GM18498 (cell line): ENCODE measurements at regions not wholly inside any gene's neighbourhood (a gene's known extent, or its start where the extent isn't known, plus 50 kb on each side); places are given as distances from the start of the nearest gene placed in this dataset.

Experiments
- ATAC-seq: cut with Tn5 transposase; IDR thresholded peaks from one replicate; pipeline ENCODE4 v1.9.1; 2021; ENCODE audit warnings: mild to moderate bottlenecking, moderate library complexity; ENCODE audit not compliant: unreplicated experiment

GRCh38 chr4:187294861-187295260, 571.2 kb upstream of the FAT1 start:
- ATAC-seq, result no peak

DNA sequence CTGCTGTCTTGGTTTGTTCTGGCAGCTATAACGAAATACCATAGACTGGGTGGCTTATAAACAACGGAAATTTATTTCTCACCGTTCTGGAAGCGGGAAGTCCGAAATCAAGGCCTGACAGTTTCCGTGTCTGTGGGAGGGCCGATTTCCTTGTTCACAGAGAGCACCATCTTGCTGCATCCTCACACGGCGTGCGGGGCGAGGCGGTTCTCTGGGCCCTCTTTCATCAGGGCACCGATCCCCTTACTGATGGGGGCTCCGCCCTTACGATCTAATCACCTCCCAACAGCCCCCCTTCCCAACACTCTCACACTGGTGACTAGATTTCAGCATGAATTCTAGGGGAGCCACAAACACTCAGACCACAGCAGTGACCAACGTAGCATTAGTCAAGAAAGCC, 578.3 kb upstream of the FAT1 start:
- ATAC-seq, result no peak

DNA sequence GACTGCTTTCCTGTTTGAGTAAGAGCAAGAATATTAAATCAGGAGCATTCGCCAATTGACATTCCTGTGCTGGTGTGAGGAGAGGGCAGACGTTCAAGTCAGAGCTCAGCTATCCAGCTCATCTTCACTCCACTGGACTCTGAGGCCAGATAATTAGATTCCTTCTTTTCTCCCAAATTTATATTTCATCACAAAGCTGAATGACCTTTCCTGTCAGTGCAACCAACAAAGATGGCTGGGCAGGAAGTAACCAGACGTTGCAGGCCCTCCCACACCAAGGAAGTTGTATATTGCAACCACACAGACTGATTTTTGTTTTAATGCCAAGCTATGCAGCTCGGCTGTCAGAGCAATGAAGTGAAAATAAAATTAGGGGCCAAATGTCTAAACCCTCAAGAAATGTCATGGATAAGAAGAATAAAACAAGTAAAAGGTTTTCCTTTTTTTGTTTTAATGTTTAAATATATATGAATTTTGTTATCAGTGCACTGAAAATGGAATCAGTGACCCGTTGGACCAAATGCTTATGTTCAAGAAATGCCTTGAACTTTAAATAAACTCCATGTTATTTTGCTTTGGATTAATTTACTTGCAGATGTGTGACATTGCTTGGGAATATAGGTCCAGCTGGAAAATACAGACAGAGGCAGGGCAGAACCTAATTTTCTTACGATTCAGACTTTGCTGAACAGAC, 578.9 kb upstream of the FAT1 start:
- no peak for ATAC-seq

GRCh38 chr4:187304133-187304532, 580.5 kb upstream of the FAT1 start:
- no peak for ATAC-seq

DNA sequence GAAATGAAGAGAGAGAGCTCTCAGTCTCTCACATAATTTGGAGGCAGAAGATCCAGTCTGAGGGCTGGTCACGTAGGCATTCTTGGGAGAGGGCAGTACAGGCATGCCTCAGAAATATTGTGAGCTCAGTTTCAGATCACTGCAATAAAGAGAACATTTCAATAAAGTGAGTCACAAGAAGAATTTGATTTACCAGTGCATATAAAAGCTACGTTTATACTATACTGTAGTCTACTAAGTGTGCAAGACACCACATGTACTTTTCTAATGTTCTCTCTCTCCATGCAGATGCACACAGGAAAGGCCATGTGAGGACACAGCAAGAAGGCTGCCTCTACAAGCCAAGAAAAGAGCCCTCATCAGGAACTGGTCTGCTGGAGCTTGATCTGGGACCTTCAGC, 583.5 kb upstream of the FAT1 start:
- ATAC-seq, result no peak

GRCh38 chr4:187309456-187309855, 585.8 kb upstream of the FAT1 start:
- no peak for ATAC-seq

DNA sequence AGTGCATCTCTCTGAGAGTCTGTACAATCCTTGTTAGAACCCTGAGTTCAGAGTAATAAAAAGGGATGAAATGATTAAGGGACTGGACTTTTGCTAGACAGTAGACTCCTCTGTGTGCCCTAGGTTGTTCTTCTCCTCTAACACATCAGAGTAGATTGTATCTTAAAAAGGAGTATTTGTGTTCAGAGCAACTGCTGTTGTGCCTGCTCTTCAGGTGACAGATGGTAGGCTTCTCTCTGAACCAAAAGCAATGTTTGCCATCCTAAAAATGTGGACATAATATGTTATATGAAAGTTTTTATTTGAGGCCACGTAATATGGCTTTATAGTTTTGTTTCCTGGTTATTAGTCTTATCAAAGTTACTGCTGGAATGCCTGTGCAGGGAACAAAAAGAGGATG, 588.6 kb upstream of the FAT1 start:
- no peak for ATAC-seq

GRCh38 chr4:187317799-187318198, 594.1 kb upstream of the FAT1 start:
- ATAC-seq, result no peak

- no peak for ATAC-seq
Observed at GRCh38 chr4:187321711-187322110, 598.1 kb upstream of the FAT1 start.

DNA sequence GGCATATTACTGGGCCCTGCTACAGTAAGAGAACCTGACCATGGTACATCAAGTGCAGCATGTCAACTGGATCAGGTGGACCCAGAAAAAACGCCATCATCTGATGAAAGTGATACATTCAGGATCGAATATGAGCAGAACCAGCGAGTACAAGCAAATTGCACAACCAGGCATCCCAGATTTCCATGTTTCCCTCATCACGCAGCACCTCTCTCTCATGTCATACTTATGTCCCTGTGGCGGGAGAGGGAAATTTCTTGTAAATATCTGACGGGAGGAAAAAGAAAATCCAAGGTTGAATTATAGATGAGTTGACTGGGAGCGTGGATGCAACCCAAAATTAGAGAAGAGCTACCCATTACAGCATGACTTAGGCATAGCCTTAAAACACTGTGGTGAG, 608.5 kb upstream of the FAT1 start:
- ATAC-seq, result no peak

DNA sequence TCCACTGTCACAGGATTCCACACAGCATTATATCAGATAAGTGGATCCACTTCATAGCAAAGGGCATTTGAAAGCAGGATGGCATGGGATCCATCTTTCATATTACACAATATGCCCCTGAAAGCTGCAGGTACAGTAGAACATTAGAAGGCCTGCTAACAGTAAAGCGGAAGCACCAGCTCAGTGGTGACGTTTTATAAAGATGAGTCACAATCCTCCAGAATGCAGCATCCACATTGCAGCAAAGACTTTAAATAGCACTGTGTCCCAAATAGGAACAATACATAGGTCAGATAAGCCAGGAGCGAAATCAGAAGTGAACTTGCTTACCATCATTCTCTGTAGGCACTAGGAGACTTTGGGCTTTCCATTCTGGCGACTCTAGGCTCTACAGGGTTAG, 609.5 kb upstream of the FAT1 start:
- ATAC-seq, result no peak

- no peak for ATAC-seq
Observed at GRCh38 chr4:187335339-187335738, 611.7 kb upstream of the FAT1 start.

- ATAC-seq, result no peak
Observed at GRCh38 chr4:187354740-187355139, 631.1 kb upstream of the FAT1 start.

- ATAC-seq, result no peak
Observed at GRCh38 chr4:187357045-187357643, 633.5 kb upstream of the FAT1 start.

DNA sequence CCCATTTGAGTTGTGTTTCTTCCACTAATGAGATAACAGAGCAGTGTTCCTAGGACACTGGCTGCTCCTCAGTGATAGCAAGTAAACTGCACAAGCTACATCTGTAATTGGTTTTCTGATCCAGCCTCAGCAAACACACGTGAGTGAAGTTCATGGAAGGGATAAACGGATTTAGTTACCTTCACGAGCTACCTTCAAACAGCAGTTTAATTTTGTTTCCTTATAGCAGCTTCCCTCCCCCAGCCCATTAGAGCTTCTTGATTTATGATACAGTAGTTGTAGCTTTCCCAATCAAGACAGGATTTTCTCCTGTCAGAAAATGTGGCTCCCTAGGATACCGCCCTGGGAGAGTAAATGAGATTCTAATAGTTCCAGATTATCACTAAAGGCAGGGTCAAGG, 634.2 kb upstream of the FAT1 start:
- no peak for ATAC-seq

DNA sequence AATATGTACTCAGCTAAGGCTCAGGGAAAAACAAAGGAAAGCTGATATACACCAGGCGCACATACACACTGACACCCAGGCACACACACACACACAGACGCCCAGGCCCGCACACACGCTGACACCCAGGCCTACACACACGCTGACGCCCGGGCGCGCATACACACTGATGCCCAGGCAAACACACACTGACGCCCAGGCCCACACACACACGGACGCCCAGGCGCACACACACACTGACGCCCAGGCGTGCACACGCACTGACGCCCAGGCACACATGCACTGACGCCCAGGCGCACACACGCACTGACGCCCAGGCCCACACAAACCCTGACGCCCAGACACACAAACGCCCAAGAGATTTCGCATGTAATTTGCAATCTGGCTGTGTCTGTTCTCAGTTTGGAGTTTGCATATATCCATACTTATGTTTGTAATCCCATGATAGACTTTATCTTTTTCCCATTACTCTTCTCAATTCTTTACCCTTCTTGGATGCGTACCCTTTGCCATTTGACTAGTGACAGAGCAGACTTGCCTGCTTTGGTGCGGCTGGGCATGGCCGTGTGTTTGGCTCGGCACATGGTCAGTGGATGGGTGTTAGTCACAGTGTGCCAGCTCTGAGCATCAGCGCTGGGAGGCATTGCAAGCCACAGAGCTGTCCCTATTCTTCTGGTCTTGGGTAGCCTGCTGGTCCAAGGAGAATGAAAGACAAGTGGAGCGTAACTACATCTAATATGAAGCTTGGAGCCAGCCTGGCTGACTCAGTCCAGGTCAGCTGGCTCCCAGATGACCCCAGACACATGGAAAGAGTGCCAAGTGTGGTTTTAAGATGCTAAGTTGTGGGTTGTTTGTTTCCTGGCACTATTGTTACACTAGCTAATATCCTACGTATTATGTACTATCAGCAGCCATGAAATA, 632.4 kb upstream of the ZFP42 start:
- no peak for ATAC-seq

DNA sequence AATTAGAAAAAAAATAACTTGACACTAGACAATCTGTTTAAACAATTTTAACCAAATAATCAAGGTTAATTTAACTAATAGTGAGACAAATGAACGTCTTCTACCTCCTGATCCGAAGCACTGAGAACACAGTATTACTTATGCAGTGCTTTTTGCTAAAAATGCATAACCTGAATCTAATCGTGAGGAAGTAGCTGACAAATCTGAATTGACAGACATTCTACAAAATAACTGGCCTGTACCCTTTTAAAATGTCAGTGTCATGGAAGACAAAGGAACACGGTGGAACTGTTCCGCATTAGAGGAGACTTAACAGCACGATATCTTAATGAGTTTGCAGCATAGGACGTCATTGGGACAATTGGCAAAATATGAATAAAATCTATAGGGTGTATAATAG, 631.2 kb upstream of the ZFP42 start:
- ATAC-seq, result no peak

- no peak for ATAC-seq
Observed at GRCh38 chr4:187364851-187365250, 630.7 kb upstream of the ZFP42 start.

- ATAC-seq, result no peak
Observed at GRCh38 chr4:187366530-187366929, 629.0 kb upstream of the ZFP42 start.

DNA sequence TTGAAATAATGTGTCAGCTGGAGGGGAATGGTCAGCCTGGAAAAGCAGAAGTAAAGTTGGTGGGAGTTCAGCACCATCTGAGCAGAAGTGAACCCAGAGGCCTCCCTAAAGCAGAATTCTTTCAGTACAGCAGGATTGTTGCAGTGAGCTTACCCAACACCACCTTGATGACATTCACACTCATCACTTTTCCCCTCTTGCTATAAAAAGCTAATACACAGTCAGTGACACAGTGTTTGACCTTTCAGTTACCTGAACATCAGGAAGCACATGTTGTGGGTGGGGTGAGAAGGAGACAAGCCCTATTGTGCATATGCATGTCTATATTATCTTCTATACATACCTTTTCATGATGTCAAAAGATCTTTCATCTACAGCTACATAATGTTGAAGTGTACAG, 624.7 kb upstream of the ZFP42 start:
- ATAC-seq, result no peak

DNA sequence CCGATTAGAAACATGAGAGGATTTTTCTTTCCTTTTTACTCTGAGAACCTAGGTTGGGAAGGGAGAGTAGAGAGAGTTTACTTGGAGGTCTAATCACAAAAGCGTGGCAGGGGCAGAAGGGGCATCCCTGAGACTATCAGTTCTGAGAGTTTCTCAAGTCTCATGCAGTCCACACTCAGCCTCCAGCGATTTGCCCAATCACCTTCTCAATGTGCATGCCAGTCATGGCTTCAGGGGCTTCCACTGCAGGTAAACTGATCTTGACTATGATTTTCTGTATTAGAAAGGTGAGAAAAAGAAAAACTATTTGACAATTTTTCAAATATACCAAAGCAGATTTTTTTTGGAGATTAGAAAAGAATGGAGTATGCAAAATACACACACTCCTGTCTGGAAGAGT, 617.1 kb upstream of the ZFP42 start:
- no peak for ATAC-seq

- ATAC-seq, result no peak
Observed at GRCh38 chr4:187380181-187380581, 615.4 kb upstream of the ZFP42 start.
